Skeletal muscle satellite cell (primary cell): ENCODE measurements at regions not wholly inside any gene's neighbourhood (a gene's known extent, or its start where the extent isn't known, plus 50 kb on each side); places are given as distances from the start of the nearest gene placed in this dataset.
"Not testable (repeated sequence)": the region's sequence is repeated elsewhere in the genome, so short reads cannot be mapped to it uniquely, and the experiment has no call there.

Experiments
- H3K27me3 ChIP-seq: 2 replicates; pipeline ENCODE4 v1.7.0; 2013; ENCODE audit warnings: low read length; ENCODE audit not compliant: control insufficient read depth, insufficient read depth
- H3K36me3 ChIP-seq: 2 replicates; pipeline ENCODE4 v1.7.0; 2013; ENCODE audit warnings: mild to moderate bottlenecking, control low read depth, low read length; ENCODE audit not compliant: insufficient read depth
- H3K4me1 ChIP-seq: 2 replicates; pipeline ENCODE4 v1.7.0; 2013; ENCODE audit warnings: low read length; ENCODE audit not compliant: control insufficient read depth, insufficient read depth
- H3K4me2 ChIP-seq: 2 replicates; pipeline ENCODE4 v1.7.0; 2013; ENCODE audit warnings: mild to moderate bottlenecking, low read length
- H3K4me3 ChIP-seq: 2 replicates; pipeline ENCODE4 v1.7.0; 2013; ENCODE audit warnings: low read length
- H3K9ac ChIP-seq: 2 replicates; pipeline ENCODE4 v1.7.0; 2013; ENCODE audit warnings: mild to moderate bottlenecking, low read depth, low read length, moderate library complexity
- H3K9me3 ChIP-seq: replicated peaks from 2 replicates; pipeline ENCODE4 v1.7.0; 2013; ENCODE audit warnings: mild to moderate bottlenecking, control low read depth, low read length

DNA sequence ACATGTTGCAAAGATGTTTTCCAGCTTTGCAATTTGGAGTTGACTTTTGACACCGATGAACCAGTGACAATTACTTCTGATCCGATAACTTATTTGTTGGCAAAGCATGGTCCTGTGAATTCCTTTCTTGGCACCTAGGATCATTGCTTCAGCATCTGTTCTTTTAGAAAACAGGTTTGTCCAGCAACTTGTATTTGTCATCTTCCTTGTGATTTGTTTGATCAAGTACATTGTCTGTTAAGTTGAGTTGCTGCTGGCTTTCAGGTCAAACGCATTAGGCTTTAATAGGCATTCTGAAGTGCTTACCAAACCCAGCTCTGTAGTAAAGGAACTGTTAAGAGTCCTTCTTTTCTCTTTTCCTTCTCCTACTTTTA lies 192.4 kb upstream of the ZNF217 start:
- Histone ChIP-seq H3K36me3 (no peaks in the 10 kb centered on the region), H3K4me1 (peaks cover 17% of the 10 kb centered on the region), H3K4me2 (no peak overlapping the region), H3K4me3 (no peak overlapping the region), H3K27me3 (no peaks in the 10 kb centered on the region), H3K9ac (no peak overlapping the region), H3K9me3 (no peaks in the 10 kb centered on the region)

DNA sequence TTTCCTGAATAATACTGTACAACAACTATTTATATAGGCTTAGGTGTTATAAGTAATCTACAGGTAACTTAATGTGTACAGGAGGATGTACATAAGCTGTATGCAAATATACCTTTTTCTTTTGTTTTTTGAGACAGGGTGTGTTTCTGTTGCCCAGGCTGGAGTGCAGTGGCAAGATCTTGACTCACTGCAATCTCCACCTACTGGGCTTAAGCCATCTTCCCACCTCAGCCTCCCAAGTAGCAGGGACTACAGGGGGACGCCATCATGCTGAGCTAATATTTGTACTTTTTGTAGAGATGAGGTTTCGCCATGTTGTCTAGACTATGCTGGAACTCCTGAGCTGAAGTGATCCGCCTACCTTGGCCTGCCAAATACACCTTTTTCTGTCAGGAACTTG lies 191.7 kb upstream of the ZNF217 start:
- no peaks in the 10 kb centered on the region for H3K9me3 ChIP-seq
- H3K4me2 ChIP-seq, result no peak overlapping the region
- H3K4me3 ChIP-seq, result no peak overlapping the region
- no peaks in the 10 kb centered on the region for H3K27me3 ChIP-seq
- no peaks in the 10 kb centered on the region for H3K36me3 ChIP-seq
- H3K4me1 ChIP-seq, result peaks cover 10% of the 10 kb centered on the region
- H3K9ac ChIP-seq, result no peak overlapping the region

- Histone ChIP-seq H3K36me3 (no peaks in the 10 kb centered on the region), H3K4me2 (no peak overlapping the region), H3K4me1 (no peaks in the 10 kb centered on the region)
Observed at GRCh38 chr20:53783768-53784167, 190.1 kb upstream of the ZNF217 start.

DNA sequence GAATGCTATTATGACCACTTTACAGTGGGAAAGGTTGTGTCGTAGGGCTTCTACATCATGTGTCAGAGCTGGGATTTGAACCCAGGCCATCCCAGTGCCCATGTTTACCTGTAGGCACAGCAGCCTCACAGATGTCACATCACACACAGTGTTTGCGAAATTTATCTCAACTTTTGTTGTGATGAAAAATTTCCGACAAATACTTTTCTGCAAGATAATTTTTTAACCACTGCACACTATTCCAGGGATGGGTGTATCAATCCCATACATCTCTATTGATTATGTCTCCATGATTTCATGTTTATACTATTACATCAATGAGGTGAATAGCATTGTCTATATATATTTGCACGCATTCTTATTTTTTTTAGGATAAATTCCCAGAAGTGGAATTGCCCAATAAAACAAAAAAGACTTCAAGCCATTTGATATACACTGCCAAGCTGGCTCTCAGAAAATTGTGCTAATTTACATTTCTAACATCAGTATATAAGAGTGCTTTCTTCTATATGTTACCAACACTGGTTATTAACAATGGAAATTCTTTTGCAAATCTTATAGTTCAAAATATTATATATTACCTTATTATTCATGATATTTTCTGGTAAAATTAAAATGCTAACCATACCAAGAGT lies 189.1 kb upstream of the ZNF217 start:
- Histone ChIP-seq H3K27me3 (no peaks in the 10 kb centered on the region), H3K4me1 (no peaks in the 10 kb centered on the region), H3K9ac (no peak overlapping the region), H3K9me3 (no peaks in the 10 kb centered on the region), H3K36me3 (no peaks in the 10 kb centered on the region), H3K4me2 (no peak overlapping the region), H3K4me3 (no peak overlapping the region)

More at GRCh38 chr20:53783768-53784167, 190.1 kb upstream of the ZNF217 start:
- no peaks in the 10 kb centered on the region for H3K27me3 ChIP-seq
- H3K9ac ChIP-seq, result no peak overlapping the region
- no peaks in the 10 kb centered on the region for H3K9me3 ChIP-seq
- no peak overlapping the region for H3K4me3 ChIP-seq

GRCh38 chr20:53779822-53780221 lies 186.2 kb upstream of the ZNF217 start:
- Histone ChIP-seq H3K9me3 (no peaks in the 10 kb centered on the region), H3K4me1 (peaks cover 4% of the 10 kb centered on the region), H3K36me3 (no peaks in the 10 kb centered on the region), H3K9ac (no peak overlapping the region), H3K4me3 (no peak overlapping the region), H3K4me2 (no peak overlapping the region), H3K27me3 (no peaks in the 10 kb centered on the region)

DNA sequence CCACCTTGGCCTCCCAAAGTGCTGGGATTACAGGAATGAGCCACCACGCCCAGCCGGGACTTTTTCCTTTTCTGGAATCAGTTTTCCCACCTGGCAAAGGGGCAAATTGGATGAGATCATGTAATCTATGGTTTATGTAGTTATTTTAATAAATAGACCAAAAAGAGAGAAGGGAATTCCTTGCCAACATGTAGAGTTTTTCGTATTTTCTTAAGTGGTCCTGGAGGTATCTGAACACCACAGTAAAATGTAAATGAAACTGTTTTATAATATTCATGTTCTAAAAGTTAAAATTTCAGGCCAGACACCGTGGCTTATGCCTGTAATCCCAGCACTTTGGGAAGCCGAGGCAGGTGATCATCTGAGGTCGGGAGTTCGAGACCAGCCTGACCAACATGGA lies 185.1 kb upstream of the ZNF217 start:
- H3K4me3 ChIP-seq, result no peak overlapping the region
- H3K4me1 ChIP-seq, result peaks cover 13% of the 10 kb centered on the region
- no peaks in the 10 kb centered on the region for H3K36me3 ChIP-seq
- H3K4me2 ChIP-seq, result no peak overlapping the region
- H3K27me3 ChIP-seq, result no peaks in the 10 kb centered on the region
- H3K9ac ChIP-seq, result no peak overlapping the region
- H3K9me3 ChIP-seq, result no peaks in the 10 kb centered on the region

DNA sequence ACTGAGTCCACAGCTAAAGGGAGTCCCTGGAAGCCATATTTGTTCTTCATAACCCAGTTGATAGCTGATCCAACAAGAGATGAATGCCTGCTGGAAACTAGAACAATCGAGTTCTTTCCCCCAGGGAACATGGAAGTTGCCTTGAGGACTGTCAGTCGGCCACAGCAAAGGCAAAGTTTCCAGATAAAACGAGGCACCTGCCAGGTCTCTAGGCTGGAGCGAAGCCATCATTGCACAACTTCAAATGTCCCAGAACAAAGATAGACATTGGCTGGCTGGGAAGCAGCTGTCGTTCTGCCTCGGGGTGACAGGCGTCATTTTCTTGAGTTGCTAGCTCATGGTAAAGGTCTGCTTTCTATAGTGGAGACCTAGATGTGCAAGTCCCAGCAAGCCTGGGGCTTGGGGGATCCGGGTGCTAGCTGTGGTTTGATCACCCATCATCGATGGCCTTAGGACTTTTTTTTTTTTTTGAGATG lies 184.4 kb upstream of the ZNF217 start:
- H3K36me3 ChIP-seq, result no peaks in the 10 kb centered on the region

DNA sequence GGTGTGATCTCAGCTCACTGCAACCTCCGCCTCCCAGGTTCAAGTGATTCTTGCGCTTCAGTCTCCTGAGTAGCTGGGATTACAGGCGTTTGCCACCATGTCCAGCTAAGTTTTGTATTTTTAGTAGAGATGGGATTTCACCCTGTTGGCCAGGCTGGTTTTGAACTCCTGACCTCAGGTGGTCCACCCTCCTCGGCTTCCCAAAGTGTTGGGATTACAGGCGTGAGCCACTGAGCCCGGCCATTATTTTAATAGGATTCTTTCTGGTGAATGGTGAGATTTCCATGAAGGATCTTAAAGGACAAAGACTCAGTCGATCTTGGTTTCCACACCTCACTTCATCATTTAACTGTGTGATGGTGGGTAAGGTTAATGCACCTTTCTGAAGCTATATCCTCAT lies 183.8 kb upstream of the ZNF217 start:
- not testable (repeated sequence) for H3K4me3 ChIP-seq, H3K9me3 ChIP-seq, H3K36me3 ChIP-seq, H3K27me3 ChIP-seq, H3K4me2 ChIP-seq, H3K9ac ChIP-seq
- peaks cover 24% of the 10 kb centered on the region for H3K4me1 ChIP-seq

More for the DNA sequence above, 184.4 kb upstream of the ZNF217 start:
- H3K9ac ChIP-seq, result no peak overlapping the region
- no peaks in the 10 kb centered on the region for H3K9me3 ChIP-seq
- H3K4me1 ChIP-seq, result peaks cover 19% of the 10 kb centered on the region
- H3K4me3 ChIP-seq, result no peak overlapping the region
- H3K4me2 ChIP-seq, result no peak overlapping the region
- no peaks in the 10 kb centered on the region for H3K27me3 ChIP-seq

DNA sequence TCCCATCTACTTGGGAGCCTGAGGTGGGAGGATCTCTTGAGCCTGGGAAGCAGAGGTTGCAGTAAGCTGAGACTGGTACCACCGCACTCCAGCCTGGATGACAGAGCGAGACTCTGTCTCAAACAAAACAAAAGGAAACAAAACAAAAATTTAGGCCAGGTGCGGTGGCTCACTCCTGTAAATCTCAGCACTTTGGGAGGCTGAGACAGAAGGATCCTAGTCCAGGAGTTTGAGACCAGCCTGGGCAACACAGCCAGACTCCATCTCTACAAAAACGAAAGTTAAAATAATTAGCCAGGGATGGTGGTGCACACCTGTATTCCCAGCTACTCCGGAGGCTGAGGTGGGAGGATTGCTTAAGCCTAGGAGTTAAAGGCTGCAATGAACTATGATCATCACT lies 183.2 kb upstream of the ZNF217 start:
- H3K4me1 ChIP-seq, result peaks cover 24% of the 10 kb centered on the region
- H3K9ac ChIP-seq, result no peak overlapping the region
- no peaks in the 10 kb centered on the region for H3K36me3 ChIP-seq
- H3K27me3 ChIP-seq, result no peaks in the 10 kb centered on the region
- no peak overlapping the region for H3K4me3 ChIP-seq
- no peak overlapping the region for H3K4me2 ChIP-seq
- H3K9me3 ChIP-seq, result no peaks in the 10 kb centered on the region

DNA sequence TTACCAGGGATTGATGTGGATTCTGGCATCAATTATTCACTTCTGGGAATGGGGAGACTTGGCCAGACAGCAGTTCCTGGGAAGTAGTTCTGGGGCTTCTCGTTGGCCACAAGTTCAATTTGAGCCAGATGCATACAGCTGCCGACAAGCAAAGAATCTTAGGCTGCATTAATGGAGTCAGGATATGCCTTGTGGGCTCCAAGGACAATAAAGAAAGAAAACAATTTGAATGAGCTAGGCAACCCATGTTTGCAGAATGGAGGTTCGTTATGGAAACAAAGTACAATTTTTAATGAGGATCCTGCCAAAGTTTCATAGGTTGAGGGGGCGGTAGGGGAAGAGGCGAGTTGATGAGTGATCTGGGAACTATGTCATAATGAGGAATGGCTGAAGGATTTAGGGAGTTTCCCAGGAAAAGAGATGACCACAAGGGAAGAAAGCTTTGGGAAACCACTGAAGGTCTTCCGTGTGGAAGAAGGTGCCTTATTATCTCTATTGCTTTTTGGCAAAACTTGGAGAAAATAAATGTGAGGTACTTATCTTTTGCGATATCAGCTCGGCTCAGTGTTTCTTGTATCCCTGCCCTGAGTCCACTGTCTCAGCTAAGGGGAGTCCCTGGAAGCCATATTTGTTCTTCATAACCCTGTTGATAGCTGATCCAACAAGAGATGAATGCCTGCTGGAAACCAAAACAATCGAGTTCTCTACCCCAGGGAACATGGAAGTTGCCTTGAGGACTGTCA lies 181.0 kb upstream of the ZNF217 start:
- H3K36me3 ChIP-seq, result no peaks in the 10 kb centered on the region
- H3K9me3 ChIP-seq, result no peaks in the 10 kb centered on the region
- H3K4me2 ChIP-seq, result peak overlapping the region; percentile 72
- peak overlapping the region; percentile 52 for H3K4me3 ChIP-seq
- H3K4me1 ChIP-seq, result peaks cover 24% of the 10 kb centered on the region
- no peaks in the 10 kb centered on the region for H3K27me3 ChIP-seq
- H3K9ac ChIP-seq, result peak overlapping the region; percentile 89

GRCh38 chr20:53773792-53774401 lies 180.3 kb upstream of the ZNF217 start:
- Histone ChIP-seq H3K4me3 (peak overlapping the region; percentile 52), H3K4me1 (peaks cover 30% of the 10 kb centered on the region), H3K36me3 (no peaks in the 10 kb centered on the region), H3K9me3 (no peaks in the 10 kb centered on the region), H3K4me2 (peak overlapping the region; percentile 72), H3K27me3 (no peaks in the 10 kb centered on the region), H3K9ac (peak overlapping the region; percentile 89)
